Peyer's patch (tissue), 4 donors: ENCODE measurements at regions not wholly inside any gene's neighbourhood (a gene's known extent, or its start where the extent isn't known, plus 50 kb on each side); places are given as distances from the start of the nearest gene placed in this dataset.

Experiments
- DNase-seq, 3 donors: peaks; one replicate each; pipeline ENCODE4 v3.0.0-alpha.2; 2017 to 2019
- H3K27ac ChIP-seq, 4 donors: fragments of 200-600 bp; sonication (generic); one replicate each; pipeline ENCODE4 v1.5.1; 2016 to 2019
- H3K27me3 ChIP-seq, 2 donors: fragments of 200-600 bp; sonication (generic); one replicate each; pipeline ENCODE4 v1.5.1; 2019
- H3K36me3 ChIP-seq, 3 donors: fragments of 200-600 bp; sonication (generic); one replicate each; pipeline ENCODE4 v1.5.1; 2016 to 2019
- H3K4me1 ChIP-seq, 4 donors: fragments of 200-600 bp; sonication (generic); one replicate each; pipeline ENCODE4 v1.5.1; 2016 to 2019
- H3K4me3 ChIP-seq, 4 donors: fragments of 200-600 bp; sonication (generic); 1 replicate in 3 of 4; 2 replicates in 1 of 4; pipeline ENCODE4 v1.5.1; 2016 to 2019; ENCODE audit warnings: mild to moderate bottlenecking in 1 of 4
- H3K9me3 ChIP-seq, 4 donors: fragments of 200-600 bp; sonication (generic); one replicate each; pipeline ENCODE4 v1.5.1; 2016 to 2019; ENCODE audit warnings: mild to moderate bottlenecking in 1 of 4
- POLR2A ChIP-seq, 2 donors: fragments of 450-650 bp; IDR thresholded peaks; one replicate each; pipeline ENCODE4 v1.5.1; 2017; ENCODE audit warnings: antibody characterized with exemption in 2 of 2, mild to moderate bottlenecking in 2 of 2, moderate library complexity in 2 of 2
- TF ChIP-seq, protein P1 (sequence below), 6 experiments: fragments of 450-650 bp in 4 of 6; fragments of 200-600 bp in 2 of 6; sonication (generic) in 1 of 6; IDR thresholded peaks; one replicate each; pipeline ENCODE4 v1.5.1; 2017 to 2019; ENCODE audit warnings: antibody characterized with exemption in 6 of 6, mild to moderate bottlenecking in 3 of 6, moderate library complexity in 1 of 6

DNA sequence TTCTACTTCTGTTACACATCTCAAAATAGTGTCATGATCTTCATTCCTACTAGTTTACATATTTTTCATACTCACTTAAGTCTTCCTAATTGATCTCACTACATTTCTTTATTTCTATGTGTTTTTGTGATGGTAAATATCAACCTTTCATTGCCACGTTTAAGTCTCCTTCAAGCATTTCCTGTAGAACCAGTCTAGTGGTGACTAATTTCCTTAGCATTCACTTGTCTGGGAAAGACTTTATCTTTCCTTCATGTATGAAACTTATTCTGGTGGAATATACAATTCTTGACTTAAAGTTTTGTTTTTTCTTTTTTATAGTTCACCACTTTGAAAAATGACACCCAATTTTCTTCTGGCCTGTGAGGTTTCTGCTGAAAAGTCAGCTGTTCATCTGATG, 181.4 kb upstream of the NEIL3 start:
- DNase-seq = no peak

DNA sequence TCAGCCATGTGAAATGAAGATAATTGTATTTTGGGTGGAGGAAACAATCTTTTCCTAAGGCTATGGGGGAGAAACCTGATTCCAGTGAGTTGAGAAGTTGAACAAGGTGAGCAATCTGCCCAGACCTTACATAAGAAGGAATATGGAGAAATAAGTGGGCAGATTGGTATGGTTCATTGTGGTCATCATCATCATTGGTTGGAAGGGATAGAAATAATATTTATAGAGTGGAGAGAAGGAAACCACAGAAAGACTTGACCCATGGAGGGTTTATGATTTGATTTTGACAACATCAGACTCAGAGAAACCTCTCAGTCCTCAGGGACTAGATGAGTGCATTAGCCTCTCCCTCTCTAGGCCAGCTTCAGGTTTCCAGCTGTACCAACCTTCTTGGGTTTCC, 177.9 kb upstream of the NEIL3 start:
- no peaks in the 10 kb centered on the region for H3K4me1 ChIP-seq
- TF ChIP-seq, protein P1, sequence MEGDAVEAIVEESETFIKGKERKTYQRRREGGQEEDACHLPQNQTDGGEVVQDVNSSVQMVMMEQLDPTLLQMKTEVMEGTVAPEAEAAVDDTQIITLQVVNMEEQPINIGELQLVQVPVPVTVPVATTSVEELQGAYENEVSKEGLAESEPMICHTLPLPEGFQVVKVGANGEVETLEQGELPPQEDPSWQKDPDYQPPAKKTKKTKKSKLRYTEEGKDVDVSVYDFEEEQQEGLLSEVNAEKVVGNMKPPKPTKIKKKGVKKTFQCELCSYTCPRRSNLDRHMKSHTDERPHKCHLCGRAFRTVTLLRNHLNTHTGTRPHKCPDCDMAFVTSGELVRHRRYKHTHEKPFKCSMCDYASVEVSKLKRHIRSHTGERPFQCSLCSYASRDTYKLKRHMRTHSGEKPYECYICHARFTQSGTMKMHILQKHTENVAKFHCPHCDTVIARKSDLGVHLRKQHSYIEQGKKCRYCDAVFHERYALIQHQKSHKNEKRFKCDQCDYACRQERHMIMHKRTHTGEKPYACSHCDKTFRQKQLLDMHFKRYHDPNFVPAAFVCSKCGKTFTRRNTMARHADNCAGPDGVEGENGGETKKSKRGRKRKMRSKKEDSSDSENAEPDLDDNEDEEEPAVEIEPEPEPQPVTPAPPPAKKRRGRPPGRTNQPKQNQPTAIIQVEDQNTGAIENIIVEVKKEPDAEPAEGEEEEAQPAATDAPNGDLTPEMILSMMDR (IDR thresholded peaks at IDR 0.05) = no peak
- no peak for TF ChIP-seq POLR2A (IDR thresholded peaks at IDR 0.05)

More for the DNA sequence above, 181.4 kb upstream of the NEIL3 start:
- H3K4me3 ChIP-seq = no peak overlapping the region
- H3K27me3 ChIP-seq = no peaks in the 10 kb centered on the region
- no peak overlapping the region for H3K27ac ChIP-seq
- H3K36me3 ChIP-seq = no peaks in the 10 kb centered on the region
- no peak for TF ChIP-seq POLR2A (IDR thresholded peaks at IDR 0.05)
- TF ChIP-seq, protein P1 (IDR thresholded peaks at IDR 0.05) = no peak
- H3K9me3 ChIP-seq = no peaks in the 10 kb centered on the region
- no peaks in the 10 kb centered on the region for H3K4me1 ChIP-seq

DNA sequence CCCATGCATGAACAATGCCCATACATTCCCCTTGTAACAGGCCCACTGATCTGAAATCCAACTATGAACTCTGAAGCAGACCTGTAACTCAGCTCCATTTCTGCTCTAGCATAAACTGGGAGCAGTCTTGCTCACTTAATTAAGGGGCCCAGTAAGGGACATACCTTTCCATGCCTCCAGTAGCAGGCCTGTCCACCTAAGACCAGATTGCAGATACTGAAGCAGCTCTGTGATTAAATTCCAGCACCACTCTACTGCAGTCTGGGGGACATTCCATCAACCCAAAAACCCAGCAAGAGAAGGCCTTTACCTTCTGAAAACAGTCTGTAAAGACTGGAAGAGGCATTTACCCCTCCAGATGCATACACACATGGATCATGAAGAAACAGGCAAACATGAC, 162.0 kb upstream of the NEIL3 start:
- no peak for TF ChIP-seq POLR2A (IDR thresholded peaks at IDR 0.05)
- TF ChIP-seq, protein P1 (IDR thresholded peaks at IDR 0.05) = no peak
- Histone ChIP-seq H3K27me3 (no peaks in the 10 kb centered on the region), H3K9me3 (no peaks in the 10 kb centered on the region), H3K4me3 (no peak overlapping the region), H3K27ac (no peak overlapping the region), H3K4me1 (no peaks in the 10 kb centered on the region), H3K36me3 (no peaks in the 10 kb centered on the region)
- DNase-seq = no peak

More for the DNA sequence above, 177.9 kb upstream of the NEIL3 start:
- no peak for DNase-seq
- no peak overlapping the region for H3K4me3 ChIP-seq
- H3K36me3 ChIP-seq = no peaks in the 10 kb centered on the region
- no peak overlapping the region for H3K27ac ChIP-seq
- no peaks in the 10 kb centered on the region for H3K9me3 ChIP-seq
- no peaks in the 10 kb centered on the region for H3K27me3 ChIP-seq

DNA sequence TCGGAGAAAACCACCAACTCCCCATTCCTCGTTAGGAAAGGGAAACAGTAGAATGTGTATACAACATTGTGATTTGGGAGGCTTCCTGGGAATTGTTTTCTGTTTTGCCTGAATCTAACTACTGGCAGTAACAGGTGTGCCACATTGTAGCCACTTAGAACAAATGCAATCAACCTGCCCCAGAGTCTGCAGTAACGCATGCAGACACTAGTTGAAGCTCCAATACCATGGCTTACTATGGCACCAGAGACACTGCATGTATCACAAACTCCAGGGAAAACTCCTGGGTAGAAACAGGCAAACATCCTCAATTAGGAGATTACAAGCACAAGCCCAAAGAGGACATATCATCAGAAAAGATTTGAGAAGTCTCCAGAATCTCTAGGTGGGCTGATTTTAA, 154.2 kb upstream of the NEIL3 start:
- H3K4me1 ChIP-seq = no peaks in the 10 kb centered on the region
- H3K27ac ChIP-seq = no peak overlapping the region
- no peaks in the 10 kb centered on the region for H3K27me3 ChIP-seq
- DNase-seq = no peak
- no peaks in the 10 kb centered on the region for H3K36me3 ChIP-seq
- no peaks in the 10 kb centered on the region for H3K9me3 ChIP-seq
- TF ChIP-seq POLR2A (IDR thresholded peaks at IDR 0.05) = no peak
- TF ChIP-seq, protein P1 (IDR thresholded peaks at IDR 0.05) = no peak
- H3K4me3 ChIP-seq = no peak overlapping the region

DNA sequence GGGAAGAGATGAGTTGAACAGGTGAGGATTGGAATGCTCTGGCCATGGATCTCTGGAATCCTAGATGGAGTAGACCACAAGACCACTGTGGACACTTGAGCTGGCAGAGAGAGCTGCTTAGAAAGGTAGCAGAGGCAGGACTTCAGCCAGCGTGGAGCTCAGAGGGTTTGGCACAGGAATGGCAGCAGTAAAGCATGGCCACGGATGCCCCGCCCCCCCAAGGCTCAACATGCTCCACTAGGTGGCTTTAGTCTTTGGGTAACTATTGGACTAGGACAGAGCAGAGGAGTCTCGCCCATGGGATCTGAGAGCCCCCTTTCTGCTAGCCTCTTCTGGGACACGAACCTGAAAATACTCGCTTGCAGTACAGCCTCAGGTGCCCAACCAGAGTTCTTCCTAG, 150.1 kb upstream of the NEIL3 start:
- no peaks in the 10 kb centered on the region for H3K27me3 ChIP-seq
- no peaks in the 10 kb centered on the region for H3K36me3 ChIP-seq
- no peak overlapping the region for H3K4me3 ChIP-seq
- TF ChIP-seq POLR2A (IDR thresholded peaks at IDR 0.05) = no peak
- TF ChIP-seq, protein P1 (IDR thresholded peaks at IDR 0.05) = no peak
- H3K27ac ChIP-seq = no peak overlapping the region
- H3K9me3 ChIP-seq = no peaks in the 10 kb centered on the region
- DNase-seq = no peak
- no peaks in the 10 kb centered on the region for H3K4me1 ChIP-seq

DNA sequence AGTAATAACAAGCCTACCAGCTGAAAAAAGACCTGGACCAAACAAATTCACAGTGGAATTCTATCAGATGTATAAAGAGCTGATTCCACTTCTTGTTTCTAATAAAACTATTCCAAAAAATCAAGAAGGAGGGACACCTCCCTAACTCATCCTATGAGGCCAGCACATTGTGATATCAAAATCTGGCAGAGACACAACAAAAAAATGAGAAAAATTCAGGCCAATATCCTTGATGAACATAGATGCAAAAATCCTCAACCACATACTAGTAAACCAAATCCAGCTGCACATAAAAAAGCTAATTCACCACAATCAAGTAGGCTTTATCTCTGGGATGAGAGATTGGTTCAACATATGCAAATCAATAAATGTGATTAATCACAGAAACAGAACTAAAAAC, 147.9 kb upstream of the NEIL3 start:
- H3K9me3 ChIP-seq = no peaks in the 10 kb centered on the region
- TF ChIP-seq POLR2A (IDR thresholded peaks at IDR 0.05) = no peak
- TF ChIP-seq, protein P1 (IDR thresholded peaks at IDR 0.05) = no peak
- H3K36me3 ChIP-seq = no peaks in the 10 kb centered on the region
- H3K27ac ChIP-seq = no peak overlapping the region
- DNase-seq = no peak
- no peaks in the 10 kb centered on the region for H3K4me1 ChIP-seq
- H3K4me3 ChIP-seq = no peak overlapping the region
- H3K27me3 ChIP-seq = no peaks in the 10 kb centered on the region
